HUDEP-2 (cell line): ENCODE measurements at regions not wholly inside any gene's neighbourhood (a gene's known extent, or its start where the extent isn't known, plus 50 kb on each side); places are given as distances from the start of the nearest gene placed in this dataset.

Experiments used
- DNase-seq, 76 experiments: peaks; one replicate each; lab custom pipeline; 2025; ENCODE audit not compliant: unreplicated experiment in 76 of 76; lab: John Stamatoyannopoulos, UW

- DNase-seq: no peak
Observed at GRCh38 chr3:43183456-43183855, 77.6 kb upstream of the POMGNT2 start.

GRCh38 chr3:43181202-43181821, 75.4 kb upstream of the POMGNT2 start:
- no peak for DNase-seq

- DNase-seq: no peak
Observed at GRCh38 chr3:43180694-43181093, 74.8 kb upstream of the POMGNT2 start.

GRCh38 chr3:43180027-43180426, 74.1 kb upstream of the POMGNT2 start:
- DNase-seq: no peak

- no peak for DNase-seq
Observed at GRCh38 chr3:43178891-43179366, 73.0 kb upstream of the POMGNT2 start.

GRCh38 chr3:43177085-43177484, 71.2 kb upstream of the POMGNT2 start:
- no peak for DNase-seq

GRCh38 chr3:43176666-43177065, 70.8 kb upstream of the POMGNT2 start:
- no peak for DNase-seq

GRCh38 chr3:43175541-43175940, 69.7 kb upstream of the POMGNT2 start:
- DNase-seq: no peak

GRCh38 chr3:43173949-43174348, 68.1 kb upstream of the POMGNT2 start:
- no peak for DNase-seq

GRCh38 chr3:43171748-43172147, 65.9 kb upstream of the POMGNT2 start:
- DNase-seq: no peak

- no peak for DNase-seq
Observed at GRCh38 chr3:43170553-43170952, 64.7 kb upstream of the POMGNT2 start.

- no peak for DNase-seq
Observed at GRCh38 chr3:43169987-43170386, 64.1 kb upstream of the POMGNT2 start.

GRCh38 chr3:43166406-43166805, 60.5 kb upstream of the POMGNT2 start:
- no peak for DNase-seq

- DNase-seq: no peak
Observed at GRCh38 chr3:43165786-43166185, 59.9 kb upstream of the POMGNT2 start.

- no peak for DNase-seq
Observed at GRCh38 chr3:43163895-43164493, 58.1 kb upstream of the POMGNT2 start.

- no peak for DNase-seq
Observed at GRCh38 chr3:43162230-43163084, 56.6 kb upstream of the POMGNT2 start.

GRCh38 chr3:43161684-43162229, 55.9 kb upstream of the POMGNT2 start:
- no peak for DNase-seq

GRCh38 chr3:43160664-43161063, 54.8 kb upstream of the POMGNT2 start:
- DNase-seq: no peak

GRCh38 chr3:43159876-43160255, 54.0 kb upstream of the POMGNT2 start:
- DNase-seq: no peak

GRCh38 chr3:43159131-43159875, 53.4 kb upstream of the POMGNT2 start:
- no peak for DNase-seq
